ENCODE measurements at regions not wholly inside any gene's neighbourhood (a gene's known extent, or its start where the extent isn't known, plus 50 kb on each side); places are given as distances from the start of the nearest gene placed in this dataset.

- H3K27ac Mint-ChIP-seq: peak overlapping the region; percentile 29
- DNase-seq (ENCODE audit: extremely low spot score, unreplicated experiment): no peak
- no peak for TF ChIP-seq CTCF (conservative IDR thresholded peaks at IDR 0.05)
- H3K36me3 Mint-ChIP-seq: no peaks in the 10 kb centered on the region
- H3K4me1 Mint-ChIP-seq (ENCODE audit: unreplicated experiment): no peaks in the 10 kb centered on the region
- H3K9me3 Mint-ChIP-seq: peaks cover 14% of the 10 kb centered on the region
- H3K27me3 Mint-ChIP-seq: no peaks in the 10 kb centered on the region
- no peak overlapping the region for H3K4me3 Mint-ChIP-seq
Measured at GRCh38 chr7:68269405-68269804, 1272.8 kb downstream of the TYW1 start.

GRCh38 chr7:68272507-68272906, 1275.9 kb downstream of the TYW1 start:
- Mint-ChIP-seq H3K27ac (no peak overlapping the region), H3K27me3 (no peaks in the 10 kb centered on the region), H3K4me3 (no peak overlapping the region), H3K36me3 (no peaks in the 10 kb centered on the region), H3K4me1 (ENCODE audit: unreplicated experiment) (peaks cover 9% of the 10 kb centered on the region), H3K9me3 (no peaks in the 10 kb centered on the region)
- no peak for TF ChIP-seq CTCF (conservative IDR thresholded peaks at IDR 0.05)
- DNase-seq (ENCODE audit: extremely low spot score, unreplicated experiment): no peak

GRCh38 chr7:68276725-68277124, 1280.1 kb downstream of the TYW1 start:
- no peak for TF ChIP-seq CTCF (conservative IDR thresholded peaks at IDR 0.05)

GRCh38 chr7:68279827-68280400, 1283.3 kb downstream of the TYW1 start:
- no peak for DNase-seq (ENCODE audit: extremely low spot score, unreplicated experiment)
- TF ChIP-seq CTCF (conservative IDR thresholded peaks at IDR 0.05): no peak
- Mint-ChIP-seq H3K27me3 (no peaks in the 10 kb centered on the region), H3K9me3 (peaks cover 11% of the 10 kb centered on the region), H3K4me1 (ENCODE audit: unreplicated experiment) (peaks cover 9% of the 10 kb centered on the region), H3K36me3 (no peaks in the 10 kb centered on the region), H3K4me3 (no peak overlapping the region), H3K27ac (no peak overlapping the region)

More at GRCh38 chr7:68276725-68277124, 1280.1 kb downstream of the TYW1 start:
- Mint-ChIP-seq H3K4me3 (no peak overlapping the region), H3K9me3 (no peaks in the 10 kb centered on the region), H3K27ac (no peak overlapping the region), H3K27me3 (no peaks in the 10 kb centered on the region), H3K36me3 (no peaks in the 10 kb centered on the region), H3K4me1 (ENCODE audit: unreplicated experiment) (peaks cover 9% of the 10 kb centered on the region)
- no peak for DNase-seq (ENCODE audit: extremely low spot score, unreplicated experiment)

- Mint-ChIP-seq H3K4me3 (no peak overlapping the region), H3K4me1 (ENCODE audit: unreplicated experiment) (peaks cover 8% of the 10 kb centered on the region), H3K27me3 (no peaks in the 10 kb centered on the region), H3K27ac (no peak overlapping the region), H3K9me3 (peaks cover 18% of the 10 kb centered on the region), H3K36me3 (no peaks in the 10 kb centered on the region)
- no peak for DNase-seq (ENCODE audit: extremely low spot score, unreplicated experiment)
- TF ChIP-seq CTCF (conservative IDR thresholded peaks at IDR 0.05): no peak
Measured at GRCh38 chr7:68280931-68281330, 1284.3 kb downstream of the TYW1 start.

Measured in type B pancreatic cell (in vitro differentiated cells).